ENCODE measurements at regions not wholly inside any gene's neighbourhood (a gene's known extent, or its start where the extent isn't known, plus 50 kb on each side); places are given as distances from the start of the nearest gene placed in this dataset.

DNA sequence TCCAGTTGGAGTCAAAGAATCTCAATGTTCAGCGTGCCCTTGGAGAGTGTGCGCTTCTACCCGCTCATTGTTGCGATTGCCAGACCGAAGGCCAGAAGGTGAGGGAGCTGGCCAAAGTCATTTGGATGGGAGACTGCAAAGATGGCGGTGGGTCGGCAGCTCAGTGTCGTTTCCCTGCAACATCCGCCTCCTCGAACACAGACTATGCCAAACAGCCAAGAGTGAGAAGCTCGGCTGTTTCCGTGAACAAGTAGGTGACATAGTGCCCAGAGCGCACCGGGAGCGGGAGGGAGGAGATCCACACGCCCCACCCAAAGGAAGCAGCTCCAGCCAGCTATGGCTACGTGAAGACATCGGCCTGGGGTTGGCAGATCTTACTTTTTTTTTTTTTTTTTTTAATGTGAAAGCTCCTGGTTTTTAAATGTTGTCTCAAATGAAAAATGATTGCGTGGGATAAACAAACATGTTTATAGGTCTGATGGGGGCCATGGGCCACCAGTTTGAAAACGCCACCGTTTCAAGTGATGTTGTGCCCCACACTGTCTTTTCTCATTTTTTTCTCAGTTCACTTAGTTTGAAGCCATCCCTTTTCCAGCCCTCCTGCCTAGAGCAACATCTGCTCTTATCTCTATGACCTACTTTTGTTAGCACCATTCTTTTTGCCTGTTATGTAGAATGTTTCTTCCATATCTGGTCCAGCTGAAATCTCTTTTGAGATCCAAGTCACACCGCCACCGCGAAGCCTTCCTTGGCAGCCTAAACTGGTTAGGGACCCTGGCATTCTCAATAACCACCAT lies 682.4 kb downstream of the RNF144A start:
- H3K56ac ChIP-seq (ENCODE audit: insufficient read length, low read depth, low read length): no peak overlapping the region
- no peaks in the 10 kb centered on the region for H3K4me1 ChIP-seq (ENCODE audit: insufficient read depth, low read length)
- no peak overlapping the region for H4K8ac ChIP-seq (replicated peaks; ENCODE audit: insufficient read length, low read depth, low read length)
- no peak overlapping the region for H2BK20ac ChIP-seq (ENCODE audit: low read depth, low read length, poor library complexity, severe bottlenecking)
- H3K79me1 ChIP-seq (ENCODE audit: insufficient read depth, low read depth, low read length, poor library complexity, severe bottlenecking): no peaks in the 10 kb centered on the region
- no peak overlapping the region for H2AFZ ChIP-seq (ENCODE audit: low read length)
- H2BK12ac ChIP-seq (ENCODE audit: insufficient read length, low read depth, low read length): no peak overlapping the region
- WGBS (ENCODE audit: extremely low coverage, insufficient read length, low lambda C conversion rate): no CpG with 5 or more reads among the region's 24 CpGs
- H3K9me3 Mint-ChIP-seq: peaks cover 0 to 8% of the 10 kb centered on the region in 2 experiments; a peak in 4 of 5 replicates
- no peaks in the 10 kb centered on the region for H3K79me2 ChIP-seq (ENCODE audit: insufficient read depth, low read length)
- no peaks in the 10 kb centered on the region for H4K20me1 ChIP-seq (ENCODE audit: control insufficient read depth, insufficient read depth, insufficient read length)
- H3K36me3 Mint-ChIP-seq (ENCODE audit: insufficient read depth in 1 of 3, low read depth in 3 of 3): no peaks in the 10 kb centered on the region; a peak in 2 of 7 replicates
- H3K4me3 Mint-ChIP-seq: no peak overlapping the region
- no peak overlapping the region for H3K14ac ChIP-seq (ENCODE audit: insufficient read depth, low read length)
- no peaks in the 10 kb centered on the region for H3K9me3 ChIP-seq (ENCODE audit: control insufficient read depth, low read depth, low read length)
- H3K23me2 ChIP-seq (ENCODE audit: insufficient read length, low read depth, low read length, poor library complexity, severe bottlenecking): no peaks in the 10 kb centered on the region
- no peak overlapping the region for H2BK15ac ChIP-seq (ENCODE audit: low read depth, low read length)
- no peak overlapping the region for H4K5ac ChIP-seq (ENCODE audit: insufficient read length, low read depth, low read length)
- H3K27me3 Mint-ChIP-seq (ENCODE audit: low read depth): no peaks in the 10 kb centered on the region
- H3T11ph ChIP-seq (ENCODE audit: low read length): no peak overlapping the region
- no peak overlapping the region for H4K91ac ChIP-seq (ENCODE audit: insufficient read length, low read depth, low read length)
- no peak overlapping the region for H3K4me2 ChIP-seq (ENCODE audit: insufficient read depth, insufficient read length, low read length)
- H3K4ac ChIP-seq (ENCODE audit: low read depth, low read length): no peak overlapping the region
- no peak overlapping the region for H3K9ac ChIP-seq (ENCODE audit: extremely low read depth, insufficient read length, low read length)
- no peak overlapping the region for H2BK120ac ChIP-seq (ENCODE audit: low read depth, low read length, poor library complexity, severe bottlenecking)
- H3K27me3 ChIP-seq (ENCODE audit: insufficient read depth, low read length): no peaks in the 10 kb centered on the region
- H3K18ac ChIP-seq (ENCODE audit: insufficient read length, low read depth, low read length): no peak overlapping the region
- no peak for DNase-seq
- H3K4me1 Mint-ChIP-seq: no peaks in the 10 kb centered on the region
- TF ChIP-seq, protein P1, sequence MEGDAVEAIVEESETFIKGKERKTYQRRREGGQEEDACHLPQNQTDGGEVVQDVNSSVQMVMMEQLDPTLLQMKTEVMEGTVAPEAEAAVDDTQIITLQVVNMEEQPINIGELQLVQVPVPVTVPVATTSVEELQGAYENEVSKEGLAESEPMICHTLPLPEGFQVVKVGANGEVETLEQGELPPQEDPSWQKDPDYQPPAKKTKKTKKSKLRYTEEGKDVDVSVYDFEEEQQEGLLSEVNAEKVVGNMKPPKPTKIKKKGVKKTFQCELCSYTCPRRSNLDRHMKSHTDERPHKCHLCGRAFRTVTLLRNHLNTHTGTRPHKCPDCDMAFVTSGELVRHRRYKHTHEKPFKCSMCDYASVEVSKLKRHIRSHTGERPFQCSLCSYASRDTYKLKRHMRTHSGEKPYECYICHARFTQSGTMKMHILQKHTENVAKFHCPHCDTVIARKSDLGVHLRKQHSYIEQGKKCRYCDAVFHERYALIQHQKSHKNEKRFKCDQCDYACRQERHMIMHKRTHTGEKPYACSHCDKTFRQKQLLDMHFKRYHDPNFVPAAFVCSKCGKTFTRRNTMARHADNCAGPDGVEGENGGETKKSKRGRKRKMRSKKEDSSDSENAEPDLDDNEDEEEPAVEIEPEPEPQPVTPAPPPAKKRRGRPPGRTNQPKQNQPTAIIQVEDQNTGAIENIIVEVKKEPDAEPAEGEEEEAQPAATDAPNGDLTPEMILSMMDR (conservative IDR thresholded peaks at IDR 0.05): no peak
- H3K27ac Mint-ChIP-seq: no peak overlapping the region
- H3K27ac ChIP-seq (ENCODE audit: insufficient read length, low read depth, low read length): no peak overlapping the region
- H2AK5ac ChIP-seq (ENCODE audit: insufficient read length, low read length): no peak overlapping the region
- H2BK5ac ChIP-seq (ENCODE audit: insufficient read length, low read length): no peak overlapping the region
- H3K23ac ChIP-seq (ENCODE audit: insufficient read length, low read depth, low read length): no peak overlapping the region

Data from H9 (cell line).